HG02610 (cell line): ENCODE measurements at regions not wholly inside any gene's neighbourhood (a gene's known extent, or its start where the extent isn't known, plus 50 kb on each side); places are given as distances from the start of the nearest gene placed in this dataset.
"Not testable (repeated sequence)": the region's sequence is repeated elsewhere in the genome, so short reads cannot be mapped to it uniquely, and the experiment has no call there.

Source experiments
- ATAC-seq: cut with Tn5 transposase; IDR thresholded peaks from one replicate; pipeline ENCODE4 v1.9.1; 2021; ENCODE audit warnings: mild to moderate bottlenecking, moderate library complexity; ENCODE audit not compliant: unreplicated experiment

DNA sequence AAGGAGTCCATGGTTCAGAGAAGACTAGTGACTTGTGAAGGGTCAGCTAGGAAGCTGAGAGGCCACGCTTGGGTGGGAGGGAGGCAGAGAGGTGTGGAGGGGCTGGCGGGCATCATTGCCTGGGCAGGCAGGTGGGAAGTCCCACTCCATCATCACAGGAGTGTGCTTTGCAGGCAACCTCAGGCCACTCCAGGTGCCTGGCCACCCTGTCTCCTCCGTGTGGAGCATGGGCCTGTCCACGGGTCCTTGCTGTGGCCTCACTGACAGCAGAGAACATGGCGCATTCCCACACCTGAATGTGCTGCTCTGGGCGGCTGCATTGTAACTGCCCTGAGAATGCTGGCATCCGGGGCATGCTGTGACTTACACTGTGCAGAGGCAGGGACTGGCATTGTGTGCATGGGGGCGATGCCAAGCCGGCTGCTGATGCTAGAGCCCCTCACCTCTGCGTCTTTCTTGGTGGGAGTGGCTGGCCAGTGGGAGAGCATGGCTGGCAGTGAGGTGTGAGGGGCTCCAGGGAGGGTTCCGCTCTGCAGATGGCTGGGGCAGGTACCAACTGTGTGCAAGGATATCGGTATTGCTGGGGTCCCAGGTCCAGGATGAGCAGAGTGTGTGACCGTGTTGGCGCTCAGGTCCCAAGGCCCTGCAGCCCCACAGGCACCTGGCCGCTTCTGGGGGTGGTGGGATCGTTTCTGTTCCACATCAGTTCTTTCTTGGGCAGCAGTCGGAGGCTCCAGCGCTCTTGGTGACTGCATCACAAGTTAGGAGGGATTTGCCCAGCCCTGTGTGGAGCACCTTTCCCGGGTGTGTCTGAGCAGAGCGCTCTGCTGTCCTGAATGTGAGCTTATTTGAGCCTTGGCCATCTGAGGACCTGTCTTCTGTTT is 94.8 kb downstream of the NPIPB11 start:
- no peak for ATAC-seq

DNA sequence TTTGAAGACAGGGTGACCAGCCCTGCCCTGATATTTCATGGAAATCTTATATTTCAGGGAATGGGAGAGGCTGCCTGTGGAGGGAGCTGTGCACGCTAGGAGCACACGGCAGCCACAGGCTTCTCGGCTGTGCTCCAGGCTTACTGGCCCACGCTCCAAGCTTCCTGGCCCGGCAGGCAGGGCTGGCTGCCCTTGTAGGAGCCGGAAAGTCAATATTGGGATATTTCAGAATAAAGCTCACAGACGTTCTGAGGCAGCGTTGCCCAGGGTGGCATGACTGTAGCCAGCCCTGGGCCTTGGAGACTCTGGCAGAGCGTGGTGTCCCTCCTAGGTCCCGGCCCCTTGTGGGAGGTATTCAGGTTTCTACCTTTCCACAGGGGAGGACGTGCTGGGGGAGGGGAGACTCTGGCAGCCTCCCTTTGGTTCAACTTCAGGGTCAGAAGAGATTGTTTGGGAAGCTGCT is 95.6 kb downstream of the NPIPB11 start:
- no peak for ATAC-seq

DNA sequence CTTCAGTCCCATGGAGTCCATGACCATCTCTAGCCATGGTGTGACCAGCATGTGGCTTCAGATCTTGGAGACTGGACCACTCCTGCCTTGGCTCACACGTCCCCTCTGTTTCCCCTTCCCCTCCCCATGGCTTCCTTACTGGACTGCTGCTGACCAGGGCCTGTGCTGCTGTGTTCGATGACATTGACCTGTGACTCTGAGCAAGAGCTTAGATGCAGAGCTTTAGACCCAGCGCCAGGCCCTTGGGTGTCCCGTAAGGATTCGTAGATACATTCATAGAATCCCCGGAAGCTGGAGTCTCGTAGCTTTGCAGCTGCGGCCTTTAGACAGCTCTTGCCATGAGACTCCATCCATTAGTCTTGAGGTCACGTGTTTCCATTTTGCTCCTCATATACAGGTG is 96.3 kb downstream of the NPIPB11 start:
- not testable (repeated sequence) for ATAC-seq

DNA sequence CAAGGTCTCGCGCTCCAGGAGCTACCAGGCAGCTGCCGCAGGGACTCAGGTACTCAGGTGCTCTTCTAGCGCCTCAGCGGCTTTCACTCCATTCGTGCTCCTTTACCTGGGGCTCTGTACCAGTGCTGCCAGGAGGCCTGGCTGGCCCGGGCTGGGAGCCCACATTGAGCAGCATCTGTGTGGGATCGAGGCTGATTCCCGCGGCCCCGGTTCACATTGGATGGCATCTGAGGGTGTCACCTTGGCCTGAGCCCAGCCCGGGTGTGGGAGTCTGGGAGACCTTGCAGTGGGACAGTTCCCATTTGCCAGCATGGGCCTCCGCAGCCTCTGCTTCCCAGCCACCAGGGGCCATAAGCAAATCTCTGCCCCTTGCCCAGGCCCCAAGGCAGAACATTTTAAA is 96.9 kb downstream of the NPIPB11 start:
- not testable (repeated sequence) for ATAC-seq

DNA sequence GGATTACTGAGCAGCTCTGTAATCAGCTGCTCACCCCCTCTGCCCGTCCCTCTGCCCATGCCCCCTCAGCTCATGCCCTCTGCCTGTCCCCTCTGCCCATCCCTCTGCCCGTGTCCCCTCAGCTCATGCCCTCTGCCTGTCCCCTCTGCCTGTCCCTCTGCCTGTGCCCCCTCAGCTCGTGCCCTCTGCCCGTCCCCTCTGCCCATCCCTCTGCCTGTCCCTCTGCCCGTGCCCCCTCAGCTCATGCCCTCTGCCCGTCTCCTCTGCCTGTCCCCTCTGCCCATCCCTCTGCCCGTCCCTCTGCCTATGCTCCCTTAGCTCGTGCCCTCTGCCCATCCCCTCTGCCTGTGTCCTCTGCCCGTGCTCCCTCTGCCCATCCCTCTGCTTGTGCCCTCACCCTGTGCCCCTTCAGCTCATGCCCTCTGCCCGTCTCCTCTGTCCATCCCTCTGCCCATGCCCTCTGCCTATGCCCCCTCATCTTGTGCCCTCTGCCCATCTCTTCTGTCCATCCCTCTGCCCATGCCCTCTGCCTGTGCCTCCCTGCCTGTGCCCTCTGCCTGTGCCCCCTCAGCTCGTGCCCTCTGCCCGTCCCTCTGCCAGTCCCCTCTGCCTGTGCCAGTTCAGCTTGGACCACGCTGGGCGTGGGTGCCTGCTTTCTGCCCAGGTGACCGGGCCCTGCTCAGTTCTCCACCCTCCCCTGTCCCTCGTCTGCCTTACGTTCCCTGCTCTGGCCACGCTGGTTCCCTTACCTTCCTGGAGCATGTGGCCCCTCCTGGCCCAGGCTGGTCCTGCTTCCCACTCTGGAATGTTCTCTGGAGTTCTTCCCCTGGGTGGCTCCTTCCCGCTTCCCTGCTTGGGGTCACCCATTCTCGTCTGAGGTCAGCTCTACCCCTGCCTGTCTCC is 97.6 kb downstream of the NPIPB11 start:
- no peak for ATAC-seq

DNA sequence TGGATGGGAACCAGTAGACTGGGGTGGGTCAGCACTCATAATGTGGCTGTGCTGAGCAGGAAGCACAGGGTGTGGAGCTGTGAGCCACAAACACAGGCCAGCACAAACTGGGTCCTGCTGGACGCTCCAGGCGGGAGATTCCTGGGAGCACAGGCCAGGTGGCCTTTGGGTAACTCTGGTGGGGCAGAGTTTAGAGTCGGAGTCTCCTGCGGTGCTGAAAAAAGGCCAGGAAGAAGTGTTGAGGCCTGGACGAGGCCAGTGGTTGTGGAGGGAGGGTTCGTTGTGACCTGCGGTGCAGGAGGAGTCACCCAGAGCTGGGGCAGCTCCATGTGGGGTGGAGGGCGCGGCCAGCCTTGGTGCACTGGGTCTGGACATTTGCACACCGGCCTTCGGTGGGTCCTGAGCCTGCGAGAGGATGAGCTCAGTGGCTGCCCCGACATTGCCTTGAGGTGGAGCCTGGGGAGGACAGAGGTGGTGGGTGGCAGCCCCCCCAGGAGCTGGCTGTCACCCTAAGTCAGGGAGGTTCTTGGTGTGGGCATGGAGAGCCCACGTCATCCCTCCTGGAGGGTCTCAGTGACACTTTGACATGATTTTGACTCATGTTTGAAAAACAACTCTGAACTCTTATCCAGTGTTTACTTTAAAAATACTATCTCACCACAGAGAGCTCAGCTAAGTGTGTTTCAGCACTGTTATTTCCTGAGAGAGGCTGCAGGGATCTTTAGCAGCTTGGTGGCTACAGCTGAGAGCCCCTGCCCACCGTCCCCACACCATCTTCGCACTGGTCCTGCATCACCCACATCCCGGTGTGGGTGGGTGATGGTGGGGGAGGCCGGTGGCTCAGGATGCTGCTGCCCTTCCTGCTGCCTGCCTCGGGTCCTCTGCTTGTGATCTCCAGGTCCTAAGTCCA is 98.7 kb downstream of the NPIPB11 start:
- ATAC-seq, result no peak

DNA sequence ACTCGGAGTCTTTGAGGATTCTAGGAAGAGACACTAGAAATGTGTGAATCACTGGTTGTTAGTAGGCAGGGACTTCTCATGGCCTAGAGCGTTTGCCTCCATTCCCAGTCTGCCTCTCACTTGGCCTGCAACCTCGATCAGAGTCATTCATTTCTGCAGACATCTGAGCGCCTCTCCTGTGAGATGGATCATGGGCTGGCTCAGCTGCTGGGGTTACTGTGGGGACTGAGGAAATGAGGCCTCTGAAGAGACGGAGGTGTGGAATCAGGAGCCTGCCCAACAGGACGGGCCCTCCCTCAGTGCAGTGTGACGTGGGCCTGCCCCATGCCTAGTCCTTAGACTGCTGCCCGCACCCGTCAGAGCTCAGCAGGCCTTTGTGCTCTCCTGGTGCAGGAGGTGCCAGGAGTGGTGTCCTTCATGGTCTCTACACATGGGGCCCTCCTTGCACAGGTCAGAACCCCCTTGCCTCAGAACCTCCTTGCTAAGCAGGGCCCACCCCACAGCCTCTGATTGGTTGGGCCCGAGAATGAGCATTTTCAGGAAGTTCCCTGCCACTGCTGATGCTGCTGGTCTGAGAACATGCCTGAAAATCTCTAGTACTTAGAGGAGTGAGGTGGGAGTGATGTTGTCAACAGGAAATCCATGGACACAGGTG is 99.4 kb downstream of the NPIPB11 start:
- no peak for ATAC-seq

DNA sequence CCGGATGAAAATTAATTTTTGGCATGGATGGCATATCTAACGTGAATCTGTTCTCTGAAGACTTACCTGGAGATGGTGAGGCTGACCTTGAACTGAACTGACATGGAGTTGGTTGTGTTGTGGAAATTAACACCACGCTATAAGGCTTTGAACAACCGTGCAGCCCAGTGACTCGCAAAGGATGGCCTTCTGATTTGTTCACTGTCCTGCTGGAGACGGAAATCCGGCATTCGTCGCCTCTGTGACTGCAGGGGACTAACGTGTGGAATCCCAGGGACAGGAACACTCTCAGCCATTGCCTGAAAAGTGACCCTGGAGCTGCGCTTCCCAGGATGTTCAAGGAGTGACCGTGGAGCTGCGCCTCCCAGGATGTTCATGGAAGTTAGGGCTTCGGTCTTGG is 100.3 kb downstream of the NPIPB11 start:
- ATAC-seq, result no peak

DNA sequence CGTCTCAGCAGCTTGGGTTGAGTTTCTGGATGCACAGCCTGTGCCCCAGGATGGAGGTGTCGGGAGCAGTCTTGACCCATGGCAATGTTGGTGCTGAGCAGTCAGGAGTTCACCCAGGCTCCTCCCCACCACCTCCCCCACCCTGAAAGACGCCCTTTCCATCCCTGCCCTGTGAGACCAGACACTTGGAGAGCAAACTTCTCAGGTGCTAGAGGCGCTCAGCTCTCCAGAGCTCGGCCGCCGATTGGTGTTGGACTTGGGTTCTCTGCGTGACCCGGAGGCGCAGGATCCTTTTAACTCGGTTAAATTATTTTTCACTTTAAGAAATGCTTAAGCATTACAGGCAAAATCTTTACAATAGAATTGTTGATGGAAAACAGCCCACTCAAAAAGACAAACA is 101.5 kb downstream of the NPIPB11 start:
- ATAC-seq, result not testable (repeated sequence)

DNA sequence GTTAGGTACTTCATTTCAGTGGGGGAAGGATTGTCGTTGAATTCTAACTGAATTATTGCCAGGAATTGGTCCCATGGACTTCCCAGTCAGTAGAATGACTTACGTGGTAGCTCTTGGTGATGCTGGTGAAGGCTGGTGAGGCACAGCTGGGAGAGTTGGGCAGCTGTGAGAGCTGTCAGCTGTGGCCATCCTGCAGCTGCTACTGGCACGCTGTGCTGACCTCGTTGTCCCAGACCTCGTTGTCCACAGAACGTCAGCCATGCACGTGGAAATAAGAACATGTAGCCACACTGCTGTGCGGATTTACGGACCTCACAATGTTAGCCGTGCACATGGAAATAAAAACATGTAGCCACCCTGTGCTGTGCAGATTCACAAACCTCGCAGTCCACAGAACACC is 102.3 kb downstream of the NPIPB11 start:
- ATAC-seq, result no peak

DNA sequence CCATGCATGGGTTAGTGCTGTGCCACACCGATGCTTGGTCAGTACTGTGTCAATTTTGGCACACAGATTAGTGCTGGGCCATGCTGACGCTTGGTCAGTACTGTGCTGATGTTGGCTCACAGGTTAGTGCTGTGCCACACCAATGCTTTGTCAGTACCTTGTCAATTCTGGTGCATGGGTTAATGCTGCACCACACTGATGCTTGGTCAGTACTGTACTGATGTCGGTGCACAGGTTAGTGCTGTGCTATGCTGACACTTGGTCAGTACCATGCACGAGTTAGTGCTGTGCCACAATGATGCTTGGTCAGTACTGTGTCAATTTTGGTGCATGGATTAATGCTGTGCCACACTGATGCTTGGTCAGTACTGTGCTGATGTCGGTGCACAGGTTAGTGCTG is 103.0 kb downstream of the NPIPB11 start:
- ATAC-seq, result no peak

DNA sequence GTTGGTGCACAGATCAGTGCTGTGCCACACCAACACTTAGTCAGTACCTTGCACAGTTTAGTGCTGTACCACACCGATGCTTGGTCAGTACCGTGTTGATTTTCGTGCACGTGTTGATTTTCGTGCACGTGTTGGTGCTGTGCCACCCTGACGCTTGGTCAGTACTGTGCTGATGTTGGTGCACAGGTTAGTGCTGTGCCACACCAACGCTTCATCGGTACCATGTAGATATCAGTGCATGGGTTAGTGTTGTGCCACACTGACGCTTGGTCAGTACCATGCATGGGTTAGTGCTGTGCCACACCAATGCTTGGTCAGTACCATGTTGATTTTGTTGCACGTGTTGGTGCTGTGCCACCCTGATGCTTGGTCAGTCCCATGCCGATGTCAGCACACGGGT is 103.5 kb downstream of the NPIPB11 start:
- ATAC-seq, result no peak

DNA sequence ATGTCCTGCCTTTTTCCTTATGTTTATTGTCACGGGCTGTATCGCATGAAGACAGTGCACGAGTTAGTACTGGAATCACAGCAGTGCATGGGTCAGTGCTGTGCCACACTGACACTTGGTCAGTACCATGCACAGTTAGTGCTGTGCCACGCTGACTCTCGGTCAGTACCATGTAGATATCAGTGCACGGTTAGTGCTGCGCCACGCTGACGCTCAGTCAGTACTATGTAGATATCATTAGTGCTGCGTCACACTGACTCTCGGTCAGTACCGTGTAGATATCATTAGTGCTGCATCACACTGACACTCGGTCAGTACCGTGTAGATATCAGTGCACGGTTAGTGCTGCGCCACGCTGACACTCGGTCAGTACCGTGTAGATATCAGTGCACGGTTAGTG is 104.1 kb downstream of the NPIPB11 start:
- not testable (repeated sequence) for ATAC-seq

DNA sequence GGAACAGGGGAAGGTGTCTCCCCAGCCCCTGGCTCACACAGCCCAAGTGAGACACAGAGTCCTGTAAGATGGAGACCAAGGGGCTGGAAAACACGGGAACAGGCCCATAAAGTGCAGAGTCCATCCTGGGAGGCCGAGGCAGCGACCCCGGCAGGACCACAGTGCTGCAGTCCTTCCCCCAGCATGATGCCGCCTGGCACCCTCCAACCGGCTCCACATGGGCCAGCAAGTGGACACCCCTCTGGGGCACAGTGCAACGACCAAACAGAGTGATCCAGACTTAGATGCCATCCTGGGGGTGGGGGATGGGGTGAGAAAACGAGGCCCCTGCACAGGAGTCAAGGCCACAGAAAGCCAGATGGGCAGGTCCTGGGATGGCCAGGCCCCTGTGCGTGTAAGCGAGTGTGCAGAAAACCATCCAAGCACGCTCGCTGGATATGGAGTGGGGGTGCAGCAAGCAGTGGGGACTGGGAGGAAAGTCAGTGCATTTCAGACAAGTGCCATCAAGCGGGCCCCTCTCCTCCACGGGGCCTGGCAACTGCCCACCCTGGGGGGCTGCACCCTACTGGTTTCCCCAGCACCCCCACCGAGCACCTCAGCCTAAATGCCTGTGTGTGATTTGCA is 104.7 kb downstream of the NPIPB11 start:
- not testable (repeated sequence) for ATAC-seq

DNA sequence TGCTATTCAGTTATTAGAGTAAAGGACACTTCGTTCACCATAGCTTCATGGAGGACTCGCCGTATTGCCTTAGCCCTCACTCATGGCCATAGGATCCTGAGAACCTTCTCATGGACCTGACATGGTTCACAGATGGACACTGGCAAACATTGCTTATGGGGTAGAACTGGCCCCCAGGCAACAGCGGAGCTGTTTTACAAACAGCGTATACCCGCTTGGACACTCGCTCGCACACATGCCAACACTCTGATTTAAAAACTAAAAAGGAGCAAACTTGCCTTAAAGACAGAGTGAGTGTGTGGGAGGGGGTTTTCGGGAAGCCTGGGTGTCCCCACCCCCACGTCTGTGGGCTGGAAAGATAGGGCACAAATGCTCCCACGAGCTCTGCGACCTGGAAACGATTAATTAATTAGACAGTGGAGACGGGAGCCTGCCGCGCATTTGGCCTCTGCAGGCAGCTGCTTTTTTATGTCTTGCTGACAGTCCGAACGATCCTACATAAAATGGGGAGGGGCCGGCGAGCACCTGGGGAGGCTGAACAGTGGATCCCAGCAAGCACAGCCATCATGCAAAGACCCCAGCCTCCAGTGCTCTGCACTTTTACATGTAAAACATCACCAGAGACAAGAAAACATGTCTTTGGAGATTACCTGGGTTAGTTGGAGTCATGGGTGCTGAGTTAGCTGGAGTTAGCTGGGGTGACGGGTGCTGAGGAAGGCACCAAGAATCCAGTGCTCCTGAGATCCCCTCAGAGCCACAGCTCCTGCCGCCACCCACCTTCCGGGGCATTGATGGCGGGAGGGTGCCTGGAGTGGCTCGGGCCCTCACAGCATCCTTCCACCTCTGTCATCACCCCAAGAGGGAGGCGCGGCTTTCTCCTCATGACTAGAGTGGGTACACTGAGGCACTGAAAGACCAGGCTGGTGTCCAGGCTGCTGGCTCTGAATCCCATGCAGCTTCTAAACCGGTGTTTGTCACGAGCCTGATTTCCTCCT is 105.7 kb downstream of the NPIPB11 start:
- not testable (repeated sequence) for ATAC-seq

DNA sequence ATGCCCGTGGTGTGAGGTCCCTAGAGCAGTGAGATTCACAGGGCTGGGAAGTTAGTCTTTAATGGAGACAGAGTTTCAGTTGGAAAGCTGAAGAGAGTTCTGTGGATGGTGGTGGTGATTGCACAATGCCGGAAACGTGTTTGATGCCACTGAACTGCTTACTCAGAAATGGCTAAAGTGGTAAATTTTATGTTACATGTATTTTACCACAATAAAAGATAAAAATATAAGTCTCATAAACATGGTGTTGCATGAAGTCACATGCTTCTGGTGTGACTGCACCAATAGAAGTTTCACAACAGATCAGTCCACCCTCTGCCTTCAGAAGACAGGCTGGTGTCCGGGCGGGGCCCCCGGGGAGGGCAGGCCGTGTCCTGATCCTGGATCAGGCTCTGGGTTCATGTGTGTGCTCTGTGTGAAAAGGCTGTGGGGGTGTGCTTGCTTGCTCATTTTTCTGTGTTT is 106.5 kb downstream of the NPIPB11 start:
- ATAC-seq, result not testable (repeated sequence)

DNA sequence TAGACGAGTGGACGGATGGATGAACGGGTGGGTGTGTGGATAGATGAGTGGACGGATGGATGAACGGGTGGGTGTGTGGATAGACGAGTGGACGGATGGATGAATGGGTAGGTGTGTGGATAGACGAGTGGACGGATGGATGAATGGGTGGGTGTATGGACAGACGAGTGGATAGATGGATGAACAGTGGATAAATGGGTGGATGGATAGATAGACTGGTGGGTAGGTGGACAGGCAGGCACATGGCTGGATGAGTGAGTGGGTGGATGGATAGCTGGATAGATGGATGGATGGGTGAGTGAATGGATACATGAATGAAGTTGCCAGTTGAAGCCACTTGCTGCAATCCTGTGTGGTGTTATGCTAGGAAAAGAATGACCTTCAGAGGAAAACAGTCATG is 107.5 kb downstream of the NPIPB11 start:
- not testable (repeated sequence) for ATAC-seq

DNA sequence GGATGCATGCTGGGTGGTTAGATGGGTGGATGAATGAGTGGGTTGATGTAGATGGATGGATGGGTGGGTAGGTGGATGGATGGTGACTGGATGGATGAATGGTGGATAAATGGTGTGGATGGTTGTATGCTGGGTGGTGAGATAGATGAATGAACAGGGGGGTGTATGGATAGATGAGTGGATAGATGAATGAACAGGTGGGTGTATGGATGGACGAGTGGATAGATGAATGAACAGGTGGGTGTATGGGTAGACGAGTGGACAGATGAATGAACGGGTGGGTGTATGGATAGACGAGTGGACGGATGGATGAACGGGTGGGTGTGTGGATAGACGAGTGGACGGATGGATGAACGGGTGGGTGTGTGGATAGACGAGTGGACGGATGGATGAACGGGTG is 108.2 kb downstream of the NPIPB11 start:
- ATAC-seq, result not testable (repeated sequence)
